ENCODE measurements at regions not wholly inside any gene's neighbourhood (a gene's known extent, or its start where the extent isn't known, plus 50 kb on each side); places are given as distances from the start of the nearest gene placed in this dataset.
"Not testable (repeated sequence)": the region's sequence is repeated elsewhere in the genome, so short reads cannot be mapped to it uniquely, and the experiment has no call there.

DNA sequence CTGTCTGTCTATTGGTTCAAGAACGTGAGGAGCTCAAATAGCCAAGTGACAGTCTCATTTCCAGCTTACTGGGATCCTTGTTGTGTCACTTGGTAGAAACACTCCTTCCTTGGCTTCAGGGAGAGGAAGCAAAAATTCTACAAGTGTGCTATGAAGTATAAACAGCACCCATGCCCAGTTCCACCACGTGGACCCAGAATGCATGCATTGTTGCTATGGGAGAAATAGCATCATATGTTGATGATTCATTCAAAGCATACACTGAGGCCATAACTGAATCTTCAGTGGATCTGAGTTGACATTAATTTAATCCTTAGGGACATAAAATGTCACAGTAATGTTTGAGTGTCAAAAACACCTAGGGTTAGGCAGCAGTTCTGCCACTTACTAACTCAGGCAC lies 199.0 kb upstream of the RXFP2 start:
- ATAC-seq (no peak), DNase-seq (no peak)
- TF ChIP-seq, protein P1, sequence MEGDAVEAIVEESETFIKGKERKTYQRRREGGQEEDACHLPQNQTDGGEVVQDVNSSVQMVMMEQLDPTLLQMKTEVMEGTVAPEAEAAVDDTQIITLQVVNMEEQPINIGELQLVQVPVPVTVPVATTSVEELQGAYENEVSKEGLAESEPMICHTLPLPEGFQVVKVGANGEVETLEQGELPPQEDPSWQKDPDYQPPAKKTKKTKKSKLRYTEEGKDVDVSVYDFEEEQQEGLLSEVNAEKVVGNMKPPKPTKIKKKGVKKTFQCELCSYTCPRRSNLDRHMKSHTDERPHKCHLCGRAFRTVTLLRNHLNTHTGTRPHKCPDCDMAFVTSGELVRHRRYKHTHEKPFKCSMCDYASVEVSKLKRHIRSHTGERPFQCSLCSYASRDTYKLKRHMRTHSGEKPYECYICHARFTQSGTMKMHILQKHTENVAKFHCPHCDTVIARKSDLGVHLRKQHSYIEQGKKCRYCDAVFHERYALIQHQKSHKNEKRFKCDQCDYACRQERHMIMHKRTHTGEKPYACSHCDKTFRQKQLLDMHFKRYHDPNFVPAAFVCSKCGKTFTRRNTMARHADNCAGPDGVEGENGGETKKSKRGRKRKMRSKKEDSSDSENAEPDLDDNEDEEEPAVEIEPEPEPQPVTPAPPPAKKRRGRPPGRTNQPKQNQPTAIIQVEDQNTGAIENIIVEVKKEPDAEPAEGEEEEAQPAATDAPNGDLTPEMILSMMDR (IDR thresholded peaks at IDR 0.05): no peak
- intact Hi-C loops (cut with DNase I): loop anchor here in 2 of 10 donors (10.0 kb wide), 2 partner anchors 195 to 205 kb away; partner anchors contain the start of gene RXFP2 (in 1 of the 2)
- WGBS, 2 donors: 72 to 78% methylated on average over 2 of the region's 2 CpGs
- Histone ChIP-seq H3K9me3 (peaks cover 0 to 8% (median 0%) of the 10 kb centered on the region in 11 donors), H3K27ac (no peak overlapping the region), H3K36me3 (no peaks in the 10 kb centered on the region), H3K4me1 (no peaks in the 10 kb centered on the region), H3K4me3 (no peak overlapping the region), H3K27me3 (peaks cover 0 to 5% (median 0%) of the 10 kb centered on the region in 7 donors)

DNA sequence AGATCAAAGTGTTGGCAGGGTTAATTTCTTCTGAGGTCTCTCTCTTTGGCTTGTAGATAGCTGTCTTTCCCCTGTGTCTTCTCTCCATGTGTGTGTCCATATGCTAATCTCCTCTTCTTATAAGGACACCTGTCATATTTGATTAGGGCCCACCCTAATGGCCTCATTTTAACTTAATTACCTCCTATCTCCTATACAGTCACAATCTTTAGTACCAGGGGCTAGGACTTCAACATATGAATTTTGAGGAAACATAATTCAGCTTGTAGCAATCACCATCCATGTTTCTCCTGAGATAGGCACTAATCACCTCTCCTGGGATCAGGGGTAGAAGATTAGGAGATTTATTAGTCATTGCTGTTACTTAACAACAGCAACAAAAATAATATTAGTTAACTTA lies 196.1 kb upstream of the RXFP2 start:
- H3K4me3 ChIP-seq: no peak overlapping the region
- no peaks in the 10 kb centered on the region for H3K27me3 ChIP-seq
- DNase-seq: no peak
- intact Hi-C loops (cut with DNase I): loop anchor here in 2 of 10 donors (10.0 kb wide), 2 partner anchors 192 to 202 kb away; partner anchors contain the start of gene RXFP2 (in 1 of the 2)
- no peak overlapping the region for H3K27ac ChIP-seq
- ATAC-seq: no peak
- H3K9me3 ChIP-seq: peaks cover 0 to 8% (median 0%) of the 10 kb centered on the region in 11 donors
- TF ChIP-seq, protein P1 (IDR thresholded peaks at IDR 0.05): no peak
- H3K36me3 ChIP-seq: no peaks in the 10 kb centered on the region
- peaks cover 0 to 11% (median 0%) of the 10 kb centered on the region in 9 donors for H3K4me1 ChIP-seq

DNA sequence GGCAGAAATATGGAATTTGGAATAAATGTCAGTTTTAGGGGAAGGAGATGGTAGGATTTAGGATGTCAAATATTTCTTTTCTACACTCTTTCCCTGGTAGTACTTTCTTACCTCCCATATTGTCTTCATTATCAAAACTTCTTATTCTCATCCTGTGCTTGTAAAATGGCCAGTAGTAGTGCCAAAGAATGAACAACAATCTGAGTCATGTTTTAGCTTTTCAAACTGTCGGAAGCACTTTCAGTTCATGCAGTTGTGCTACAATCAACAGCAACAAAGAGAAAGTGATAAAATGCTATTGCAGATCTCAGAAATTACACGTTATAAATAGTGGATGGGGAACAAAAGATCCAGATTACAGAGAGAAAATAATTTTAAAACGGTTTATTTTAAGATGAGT lies 193.7 kb upstream of the RXFP2 start:
- TF ChIP-seq, protein P1 (IDR thresholded peaks at IDR 0.05): no peak
- peaks cover 0 to 8% (median 0%) of the 10 kb centered on the region in 11 donors for H3K9me3 ChIP-seq
- ATAC-seq: no peak

DNA sequence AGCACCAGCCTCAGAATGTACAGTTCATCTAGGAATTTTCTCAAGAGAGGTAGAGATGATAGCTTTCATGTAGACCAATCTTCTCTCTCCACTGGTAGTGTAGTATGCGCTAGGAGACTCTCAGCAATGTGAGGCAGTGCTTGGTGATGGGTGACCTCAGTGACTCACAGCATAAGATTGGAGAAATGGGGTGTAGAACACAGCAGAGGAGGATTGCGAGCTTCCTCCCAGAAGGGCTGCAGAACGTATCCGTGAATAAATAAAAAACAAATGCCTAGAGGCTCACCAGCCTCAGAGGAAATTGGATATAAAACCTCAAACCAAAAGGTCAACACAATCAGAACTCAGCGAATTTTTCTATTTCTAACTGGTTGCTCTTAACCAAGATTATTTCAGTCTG lies 182.9 kb upstream of the RXFP2 start:
- DNase-seq (no peak), ATAC-seq (no peak)
- 55 to 64% methylated on average over 5 of the region's 5 CpGs for WGBS, 2 donors
- Histone ChIP-seq H3K36me3 (no peaks in the 10 kb centered on the region), H3K4me3 (no peak overlapping the region), H3K9me3 (peaks cover 0 to 5% (median 0%) of the 10 kb centered on the region in 11 donors), H3K4me1 (no peaks in the 10 kb centered on the region), H3K27me3 (no peaks in the 10 kb centered on the region), H3K27ac (no peak overlapping the region)
- TF ChIP-seq, protein P1 (IDR thresholded peaks at IDR 0.05): no peak
- intact Hi-C loops (cut with DNase I): loop anchor here in 1 of 10 donors (10.0 kb wide), 1 partner anchor 108 kb away; no protein-coding TSS in a partner anchor

More for the DNA sequence above, 193.7 kb upstream of the RXFP2 start:
- no peak for DNase-seq
- intact Hi-C loops (cut with DNase I): loop anchor here in 2 of 10 donors (10.0 kb wide), 2 partner anchors 189 to 199 kb away; partner anchors contain the start of gene RXFP2 (in 1 of the 2)
- H3K4me3 ChIP-seq: no peak overlapping the region
- no peak overlapping the region for H3K27ac ChIP-seq
- 31 to 45% methylated on average over 3 of the region's 3 CpGs for WGBS, 2 donors
- H3K27me3 ChIP-seq: no peaks in the 10 kb centered on the region
- no peaks in the 10 kb centered on the region for H3K36me3 ChIP-seq
- H3K4me1 ChIP-seq: peaks cover 0 to 11% (median 0%) of the 10 kb centered on the region in 9 donors

DNA sequence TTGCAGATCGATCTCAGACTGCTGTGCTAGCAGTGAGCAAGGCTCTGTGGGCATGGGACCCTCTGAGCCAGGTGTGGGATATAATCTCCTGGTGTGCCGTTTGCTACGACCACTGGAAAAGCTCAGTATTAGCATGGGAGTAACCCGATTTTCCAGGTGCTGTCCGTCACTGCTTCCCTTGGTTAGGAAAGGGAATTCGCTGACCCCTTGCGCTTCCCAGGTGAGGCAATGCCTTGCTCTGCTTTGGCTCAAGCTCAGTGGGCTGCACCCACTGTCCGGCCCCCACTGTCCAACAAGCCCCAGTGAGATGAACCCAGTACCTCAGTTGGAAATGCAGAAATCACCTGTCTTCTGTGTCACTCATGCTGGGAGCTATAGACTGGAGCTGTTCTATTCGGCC lies 155.1 kb upstream of the RXFP2 start:
- H3K27ac ChIP-seq; H3K36me3 ChIP-seq; DNase-seq; H3K4me3 ChIP-seq; intact Hi-C loops (cut with DNase I); ATAC-seq; H3K4me1 ChIP-seq; H3K27me3 ChIP-seq: not testable (repeated sequence)
- 79 to 91% methylated on average over 9 of the region's 9 CpGs for WGBS, 2 donors
- H3K9me3 ChIP-seq: peaks cover 0 to 38% (median 0%) of the 10 kb centered on the region in 11 donors
